Sciatic nerve (tissue), 2 donors: ENCODE measurements at regions not wholly inside any gene's neighbourhood (a gene's known extent, or its start where the extent isn't known, plus 50 kb on each side); places are given as distances from the start of the nearest gene placed in this dataset.

Experiments used
- ATAC-seq: fragments of 200-7000 bp; cut with Tn5 transposase; one replicate; pipeline ENCODE4 v1.9.1; 2020; ENCODE audit warnings: mild to moderate bottlenecking, moderate library complexity
- DNase-seq: peaks from one replicate; pipeline ENCODE4 v3.0.0-alpha.2; 2020; ENCODE audit warnings: low spot score
- intact Hi-C: fragments of 100-400 bp; cut with DNase I; formaldehyde crosslinking; loops from one replicate; pipeline ENCODE4 v1.14.2; 2022
- donor health status: DM: no; HTN: no; CAD: no.
- donor health status: DM: no; HTN: no; CAD: no.

GRCh38 chr9:121567500-121568342, 68.1 kb upstream of the GGTA1 start:
- peak; percentile 63 for ATAC-seq
- intact Hi-C loops: no loop called here
- DNase-seq: no peak

GRCh38 chr9:121568343-121569265, 69.0 kb upstream of the GGTA1 start:
- ATAC-seq (peak; percentile 66), DNase-seq (peak; percentile 80)
- intact Hi-C loops: no loop called here

GRCh38 chr9:121569266-121569648, 69.6 kb upstream of the GGTA1 start:
- intact Hi-C loops: no loop called here
- no peak for ATAC-seq
- no peak for DNase-seq

GRCh38 chr9:121572581-121572980, 72.9 kb upstream of the GGTA1 start:
- intact Hi-C loops: no loop called here
- ATAC-seq (no peak), DNase-seq (no peak)

GRCh38 chr9:121573717-121574485, 74.3 kb upstream of the GGTA1 start:
- ATAC-seq (no peak), DNase-seq (no peak)
- intact Hi-C loops: no loop called here

- DNase-seq: no peak
- intact Hi-C loops: no loop called here
- ATAC-seq: no peak
These were observed 75.3 kb upstream of the GGTA1 start for GRCh38 chr9:121574774-121575519.

- intact Hi-C loops: no loop called here
- ATAC-seq (no peak), DNase-seq (no peak)
These were observed 75.0 kb upstream of the DAB2IP start for GRCh38 chr9:121576281-121577075.

- DNase-seq (no peak), ATAC-seq (peak; percentile 37)
- intact Hi-C loops: no loop called here
These were observed 74.3 kb upstream of the DAB2IP start for GRCh38 chr9:121577166-121577565.

- DNase-seq: no peak
- ATAC-seq: no peak
- intact Hi-C loops: no loop called here
These were observed 73.9 kb upstream of the DAB2IP start for GRCh38 chr9:121577572-121577971.

GRCh38 chr9:121581786-121582600, 69.4 kb upstream of the DAB2IP start:
- intact Hi-C loops: no loop called here
- peak; percentile 60 for ATAC-seq
- no peak for DNase-seq

- ATAC-seq (no peak), DNase-seq (no peak)
- intact Hi-C loops: no loop called here
These were observed 68.8 kb upstream of the DAB2IP start for GRCh38 chr9:121582641-121583040.

GRCh38 chr9:121584421-121584820, 67.0 kb upstream of the DAB2IP start:
- DNase-seq: no peak
- intact Hi-C loops: no loop called here
- ATAC-seq: no peak

- DNase-seq: no peak
- no peak for ATAC-seq
- intact Hi-C loops: no loop called here
These were observed 63.6 kb upstream of the DAB2IP start for GRCh38 chr9:121587863-121588262.

- DNase-seq (no peak), ATAC-seq (no peak)
- intact Hi-C loops: no loop called here
These were observed 61.4 kb upstream of the DAB2IP start for GRCh38 chr9:121589986-121590385.

- ATAC-seq (no peak), DNase-seq (no peak)
- intact Hi-C loops: no loop called here
These were observed 59.2 kb upstream of the DAB2IP start for GRCh38 chr9:121592265-121592664.

GRCh38 chr9:121593066-121593465, 58.4 kb upstream of the DAB2IP start:
- DNase-seq: no peak
- intact Hi-C loops: no loop called here

GRCh38 chr9:121596515-121596914, 54.9 kb upstream of the DAB2IP start:
- ATAC-seq (no peak), DNase-seq (no peak)

More at GRCh38 chr9:121593066-121593465, 58.4 kb upstream of the DAB2IP start:
- ATAC-seq: no peak

More at GRCh38 chr9:121596515-121596914, 54.9 kb upstream of the DAB2IP start:
- intact Hi-C loops: no loop called here
